ENCODE measurements at regions not wholly inside any gene's neighbourhood (a gene's known extent, or its start where the extent isn't known, plus 50 kb on each side); places are given as distances from the start of the nearest gene placed in this dataset.

DNA sequence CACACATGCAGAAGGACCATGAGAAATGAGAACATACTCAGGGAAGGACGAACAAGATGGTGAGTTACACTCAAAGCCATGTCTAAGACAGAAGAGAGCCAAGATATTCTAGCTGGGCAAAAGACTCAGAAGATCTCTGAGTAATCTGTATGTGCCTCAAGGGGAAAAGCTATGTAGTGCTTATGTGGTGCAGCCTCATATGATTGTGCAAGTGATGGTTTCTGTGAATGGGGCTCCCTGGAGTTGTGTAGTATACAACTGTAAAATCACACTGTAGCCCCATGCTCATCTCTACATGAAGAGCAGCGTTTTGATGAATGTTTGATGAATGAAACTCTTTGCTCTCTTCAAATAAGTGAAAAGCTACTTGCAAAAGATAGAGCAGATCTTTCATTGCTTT, 57.5 kb downstream of the OSR1 start:
- no peak for DNase-seq

GRCh38 chr2:19299522-19299921, 58.9 kb downstream of the OSR1 start:
- no peak for DNase-seq

GRCh38 chr2:19299032-19299431, 59.4 kb downstream of the OSR1 start:
- no peak for DNase-seq

DNA sequence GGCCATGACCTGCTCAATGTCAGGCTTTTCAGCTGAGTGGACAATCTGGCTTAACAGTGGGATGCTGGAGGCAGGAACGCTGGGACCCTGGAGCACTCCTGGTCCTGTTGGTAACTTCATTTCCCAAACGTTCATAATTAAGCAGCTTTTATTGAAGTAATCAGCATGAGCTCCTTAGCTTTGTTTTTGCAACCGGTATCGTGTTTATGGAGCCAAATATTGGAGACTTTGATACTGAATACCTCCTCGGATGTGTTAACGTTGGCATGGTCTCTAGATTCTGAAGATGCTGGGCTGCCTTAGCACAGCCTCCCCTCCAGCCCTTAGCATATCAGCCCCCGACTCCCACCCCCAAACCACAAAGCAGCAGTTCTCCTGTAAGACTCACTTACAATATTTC, 60.7 kb downstream of the OSR1 start:
- DNase-seq: no peak

GRCh38 chr2:19295998-19296502, 62.4 kb downstream of the OSR1 start:
- no peak for DNase-seq

GRCh38 chr2:19292007-19292406, 66.4 kb downstream of the OSR1 start:
- no peak for DNase-seq

DNA sequence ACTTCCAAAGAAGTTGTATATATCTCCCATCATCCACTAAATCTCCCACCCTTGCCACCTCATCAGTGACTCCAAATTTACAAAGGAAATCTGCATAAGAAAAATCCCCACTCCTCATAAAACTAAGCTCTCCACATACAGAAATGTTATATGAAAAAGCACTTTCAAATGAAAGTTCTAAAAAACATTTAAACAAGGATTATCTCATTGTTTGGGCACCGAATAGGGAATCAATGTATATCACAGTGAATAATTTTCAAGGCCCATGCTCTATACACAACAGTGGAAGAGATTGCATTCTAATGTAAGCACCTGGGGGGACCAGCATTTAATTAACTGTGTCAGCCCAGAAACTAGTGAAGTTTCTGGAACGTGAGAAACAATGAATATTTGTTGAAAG, 70.1 kb downstream of the OSR1 start:
- DNase-seq: no peak

- DNase-seq: no peak
Measured at GRCh38 chr2:19287324-19287723, 71.1 kb downstream of the OSR1 start.

GRCh38 chr2:19282305-19282704, 76.1 kb downstream of the OSR1 start:
- no peak for DNase-seq

DNA sequence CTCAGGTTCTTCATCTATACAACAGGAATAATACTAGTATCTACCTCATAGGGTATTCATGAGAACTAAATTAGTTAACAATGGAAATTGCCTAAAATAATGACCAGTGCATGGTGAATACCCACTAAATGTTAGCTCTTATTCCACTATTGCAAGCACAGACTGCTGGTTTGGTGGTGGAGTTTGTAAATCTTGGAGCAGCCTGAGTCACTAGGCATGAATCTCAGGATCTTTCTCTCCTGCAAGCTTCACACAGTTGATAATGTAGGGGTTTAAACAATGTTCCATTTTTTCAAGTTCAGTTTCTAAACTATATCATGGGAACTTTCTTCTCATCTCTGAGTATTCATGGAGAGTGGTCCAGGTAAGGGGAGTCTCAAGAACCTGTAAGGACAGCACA, 84.0 kb downstream of the OSR1 start:
- DNase-seq: no peak

- no peak for DNase-seq
Measured at GRCh38 chr2:19272941-19273470, 85.4 kb downstream of the OSR1 start.

GRCh38 chr2:19272039-19272438, 86.4 kb downstream of the OSR1 start:
- no peak for DNase-seq

DNA sequence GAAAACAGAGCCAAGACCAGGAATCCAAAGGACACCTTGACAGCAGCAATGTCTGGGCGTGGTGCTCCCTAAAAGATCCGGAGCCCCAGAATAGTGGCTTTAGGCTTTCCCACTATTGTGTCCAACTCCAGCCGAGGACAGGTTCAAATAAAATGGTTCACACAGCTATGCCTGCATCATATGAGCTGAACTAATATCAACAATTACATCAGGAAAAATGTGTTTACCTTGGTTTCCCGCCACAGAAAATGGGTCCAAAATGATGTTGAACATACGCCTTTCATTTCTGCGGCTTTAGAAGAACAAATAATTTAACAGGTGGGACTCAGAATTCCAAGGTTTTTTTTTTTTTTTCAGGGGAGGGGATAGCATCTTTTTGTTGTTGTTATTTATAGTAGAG, 93.6 kb downstream of the OSR1 start:
- no peak for DNase-seq

GRCh38 chr2:19262150-19262549, 96.3 kb downstream of the OSR1 start:
- DNase-seq: no peak

DNA sequence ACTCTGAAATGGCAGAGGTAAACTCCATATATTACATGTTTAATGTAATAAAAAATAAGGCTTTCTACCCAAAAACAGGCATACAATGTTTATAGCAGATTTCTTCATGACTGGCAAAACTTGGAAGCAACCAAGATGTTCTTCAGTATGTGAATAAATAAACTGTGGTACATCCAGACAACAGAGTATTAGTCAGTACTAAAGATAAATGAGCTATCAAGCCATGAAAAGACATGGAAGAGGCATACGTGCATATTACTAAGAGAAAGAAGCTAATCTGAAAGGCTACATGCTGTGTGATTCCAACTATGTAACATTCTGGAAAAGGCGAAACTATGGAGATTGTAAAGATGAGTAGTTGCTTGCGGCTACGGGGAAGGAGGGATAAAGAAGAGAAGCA, 97.4 kb downstream of the OSR1 start:
- DNase-seq: no peak

DNA sequence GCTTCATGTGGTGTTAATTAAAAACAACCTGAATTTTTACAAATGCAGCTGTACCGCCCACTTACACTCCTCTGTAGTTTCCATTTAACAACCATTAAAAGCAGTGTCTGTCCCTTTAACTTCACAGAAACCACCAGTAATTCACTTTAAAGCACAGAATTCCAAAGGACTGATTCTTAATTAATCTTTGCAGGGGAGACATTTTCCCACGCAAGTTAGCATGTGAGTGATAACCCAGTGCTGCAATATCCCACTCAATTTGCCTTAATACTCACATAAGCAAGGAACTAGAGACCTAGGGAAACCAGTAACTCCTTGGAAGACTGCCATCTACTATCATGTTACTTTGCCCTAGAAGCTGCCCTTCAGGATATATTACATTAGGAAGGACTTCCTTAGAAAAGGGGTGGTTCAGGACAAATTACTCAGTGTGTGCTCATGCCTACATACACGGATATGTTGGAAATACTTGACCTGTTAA, 102.3 kb downstream of the OSR1 start:
- peak; percentile 41 for DNase-seq

DNA sequence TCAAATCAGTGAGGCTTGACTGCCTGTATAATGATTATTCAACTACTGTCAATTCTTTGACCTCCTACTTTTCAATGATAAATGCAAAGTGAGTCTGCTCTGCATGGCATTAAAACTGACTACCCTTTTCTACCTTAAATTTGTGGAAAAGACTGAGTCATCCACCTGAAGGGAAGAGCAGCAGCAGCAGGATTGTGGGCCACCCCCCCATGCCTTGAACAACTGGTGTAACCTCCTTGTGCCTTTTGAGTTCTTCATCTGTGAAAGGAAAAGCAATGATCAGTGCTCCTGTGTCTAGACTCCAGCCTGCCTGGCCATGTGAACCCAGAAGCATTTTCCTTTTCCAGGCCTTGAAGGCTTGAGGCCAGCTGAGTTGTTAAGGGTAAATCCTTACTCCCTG, 102.9 kb downstream of the OSR1 start:
- DNase-seq: no peak

- no peak for DNase-seq
Measured at GRCh38 chr2:19251554-19251953, 106.9 kb downstream of the OSR1 start.

GRCh38 chr2:19250906-19251305, 107.5 kb downstream of the OSR1 start:
- DNase-seq: no peak

DNA sequence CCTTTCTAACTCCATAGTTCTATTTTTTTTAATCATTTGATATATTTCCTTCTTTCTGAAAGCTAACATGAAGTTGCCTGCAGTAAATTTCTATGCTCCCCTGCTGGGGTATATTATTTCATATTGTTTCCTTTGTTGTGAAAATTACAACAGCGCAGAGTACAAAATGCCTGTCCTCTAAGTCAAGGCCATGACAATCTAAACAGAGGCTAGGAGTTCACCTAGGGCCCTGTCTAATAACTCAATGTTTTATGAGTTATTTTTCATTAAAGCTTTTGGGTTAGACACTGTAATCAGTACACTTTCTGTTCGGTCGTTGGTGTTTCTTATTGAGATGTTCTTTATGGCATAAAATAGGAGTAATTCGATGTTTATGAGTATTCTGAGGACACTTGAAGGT, 111.2 kb downstream of the OSR1 start:
- DNase-seq: no peak

DNA sequence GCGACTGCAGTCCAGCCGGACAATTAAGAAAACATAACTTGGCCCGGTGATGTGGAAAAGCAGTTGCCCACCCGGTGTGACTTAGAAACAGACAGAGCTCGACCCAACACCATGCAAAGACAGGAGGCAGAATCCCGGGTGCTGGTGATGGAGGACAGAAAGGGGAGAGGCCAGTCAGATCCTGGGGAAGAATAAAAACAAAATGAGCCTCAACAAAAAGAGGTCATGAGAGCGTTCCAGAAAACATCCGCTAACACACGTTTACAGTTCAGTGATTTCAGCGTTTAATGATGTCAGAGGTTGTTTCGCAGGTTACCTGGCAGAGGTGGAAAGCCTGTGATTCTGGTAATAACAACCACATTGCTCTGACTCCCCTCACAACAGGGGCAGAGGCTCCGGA, 111.9 kb downstream of the OSR1 start:
- DNase-seq: peak; percentile 40

GRCh38 chr2:19244460-19245363, 113.7 kb downstream of the OSR1 start:
- DNase-seq: no peak

- DNase-seq: no peak
Measured at GRCh38 chr2:19238440-19239060, 119.9 kb downstream of the OSR1 start.
